IMR-90 (cell line): ENCODE measurements at regions not wholly inside any gene's neighbourhood (a gene's known extent, or its start where the extent isn't known, plus 50 kb on each side); places are given as distances from the start of the nearest gene placed in this dataset.

Experiments used
- ATAC-seq: fragments of 200-7000 bp; cut with Tn5 transposase; 2 replicates; pipeline ENCODE4 v1.9.1; 2020; ENCODE audit warnings: low read depth, mild to moderate bottlenecking, moderate library complexity
- BruUV-seq: library from RNA; stranded (reverse); fragments of 400-500 nt; replicated peaks from 2 replicates; lab custom pipeline; 2021; lab: Mats Ljungman, UMichigan
- CTCF ChIA-PET: fragments of 300-600 bp; formaldehyde crosslinking; extraction: SDS; loops from one replicate; lab custom pipeline; 2021; ENCODE audit warnings: antibody characterized with exemption; lab: Yijun Ruan, JAX
- POLR2A ChIA-PET: fragments of 300-600 bp; sonication (Branson Sonifier 250); formaldehyde crosslinking; loops from one replicate; lab custom pipeline; 2022; ENCODE audit warnings: antibody characterized with exemption; ENCODE audit not compliant: unreplicated experiment; lab: Charles Lee
- DNase-seq: peaks from one replicate; pipeline ENCODE4 v3.0.0; 2013
- H2AFZ ChIP-seq: replicated peaks from 2 replicates; pipeline ENCODE3; 2013; ENCODE audit warnings: low read length, mild to moderate bottlenecking; ENCODE audit not compliant: poor library complexity
- H2AK5ac ChIP-seq: 2 replicates; pipeline ENCODE4 v1.6.1; 2013; ENCODE audit warnings: low read depth, low read length, inconsistent platforms
- H2AK9ac ChIP-seq: replicated peaks from 2 replicates; pipeline ENCODE3; 2013; ENCODE audit warnings: mild to moderate bottlenecking, low read depth, low read length, moderate library complexity; ENCODE audit not compliant: poor library complexity
- H2BK120ac ChIP-seq: 2 replicates; pipeline ENCODE4 v1.6.1; 2013; ENCODE audit warnings: low read depth, low read length, inconsistent platforms
- H2BK15ac ChIP-seq: 3 replicates; pipeline ENCODE4 v1.6.1; 2013; ENCODE audit warnings: low read depth, low read length, inconsistent platforms
- H2BK20ac ChIP-seq: 2 replicates; pipeline ENCODE4 v1.6.1; 2013; ENCODE audit warnings: low read depth, mild to moderate bottlenecking, inconsistent platforms, low read length, moderate library complexity
- H2BK5ac ChIP-seq: 2 replicates; pipeline ENCODE4 v1.6.1; 2013; ENCODE audit warnings: mild to moderate bottlenecking, low read depth, low read length, inconsistent platforms; ENCODE audit not compliant: poor library complexity, severe bottlenecking
- H3K14ac ChIP-seq: replicated peaks from 2 replicates; pipeline ENCODE4 v1.6.1; 2013; ENCODE audit warnings: low read depth, low read length, inconsistent platforms
- H3K18ac ChIP-seq: 2 replicates; pipeline ENCODE4 v1.6.1; 2013; ENCODE audit warnings: low read depth, low read length, control low read depth
- H3K23ac ChIP-seq: 2 replicates; pipeline ENCODE4 v1.6.1; 2013; ENCODE audit warnings: low read depth, low read length, inconsistent platforms
- H3K27ac ChIP-seq: 2 replicates; pipeline ENCODE4 v1.5.1; 2013; ENCODE audit warnings: mild to moderate bottlenecking, control low read depth, low read length; ENCODE audit not compliant: insufficient read depth
- H3K27me3 ChIP-seq: 2 replicates; pipeline ENCODE4 v1.6.1; 2013; ENCODE audit warnings: low read length; ENCODE audit not compliant: control insufficient read depth, insufficient read depth
- H3K36me3 ChIP-seq: 2 replicates; pipeline ENCODE4 v1.6.1; 2013; ENCODE audit warnings: low read length, mixed read lengths; ENCODE audit not compliant: control insufficient read depth, insufficient read depth
- H3K4ac ChIP-seq: 2 replicates; pipeline ENCODE4 v1.6.1; 2013; ENCODE audit warnings: low read depth, low read length, inconsistent platforms
- H3K4me1 ChIP-seq: 2 replicates; pipeline ENCODE4 v1.6.1; 2013; ENCODE audit warnings: low read length, mixed read lengths; ENCODE audit not compliant: control insufficient read depth, insufficient read depth
- H3K4me2 ChIP-seq: 2 replicates; pipeline ENCODE4 v1.6.1; 2013; ENCODE audit warnings: low read depth, mild to moderate bottlenecking, control low read depth, low read length, moderate library complexity
- H3K4me3 ChIP-seq: 2 replicates; pipeline ENCODE4 v1.5.1; 2013; ENCODE audit warnings: low read depth, mild to moderate bottlenecking, control low read depth, low read length, moderate library complexity; ENCODE audit not compliant: insufficient read depth
- H3K56ac ChIP-seq: 2 replicates; pipeline ENCODE4 v1.6.1; 2013; ENCODE audit warnings: low read length, inconsistent platforms; ENCODE audit not compliant: insufficient read depth; ENCODE audit errors: extremely low read depth
- H3K79me1 ChIP-seq, 2 experiments: 2 replicates each; pipeline ENCODE4 v1.6.1; 2013; ENCODE audit warnings: low read length in 2 of 2, inconsistent platforms in 1 of 2, low read depth in 1 of 2
- H3K9ac ChIP-seq: 2 replicates; pipeline ENCODE4 v1.6.1; 2013; ENCODE audit warnings: low read depth, low read length, control low read depth
- H3K9me1 ChIP-seq: 2 replicates; pipeline ENCODE4 v1.6.1; 2013; ENCODE audit warnings: low read length, inconsistent platforms; ENCODE audit not compliant: insufficient read depth
- H3K9me3 ChIP-seq: 2 replicates; pipeline ENCODE4 v1.6.1; 2013; ENCODE audit warnings: low read length; ENCODE audit not compliant: control insufficient read depth, insufficient read depth
- H4K20me1 ChIP-seq: 2 replicates; pipeline ENCODE4 v1.6.1; 2013; ENCODE audit warnings: low read length, inconsistent platforms; ENCODE audit not compliant: insufficient read depth
- H4K5ac ChIP-seq: 2 replicates; pipeline ENCODE4 v1.6.1; 2013; ENCODE audit warnings: mild to moderate bottlenecking, low read depth, low read length, control low read depth
- H4K8ac ChIP-seq, 2 experiments: 2 replicates each; pipeline ENCODE4 v1.6.1; 2013; ENCODE audit warnings: low read depth in 2 of 2, low read length in 2 of 2, control low read depth in 1 of 2, inconsistent platforms in 1 of 2
- H4K91ac ChIP-seq: 2 replicates; pipeline ENCODE4 v1.6.1; 2013; ENCODE audit warnings: low read depth, low read length, inconsistent platforms; ENCODE audit not compliant: insufficient read depth
- CHD1 ChIP-seq: IDR thresholded peaks from 2 replicates; pipeline ENCODE4 v1.6.1; 2012; ENCODE audit warnings: low read depth, low read length, improper control_type of control experiment
- MXI1 ChIP-seq: IDR thresholded peaks from 2 replicates; pipeline ENCODE4 v1.6.1; 2012; ENCODE audit warnings: low read depth, mild to moderate bottlenecking, low read length, moderate library complexity, borderline replicate concordance
- WGBS, 2 experiments: methylation state at CpG; one replicate each; pipeline versions ENCODE4 v1.1.5 to v1.1.7; 2013; ENCODE audit warnings: missing lambda C conversion rate in 2 of 2; ENCODE audit not compliant: insufficient read length in 1 of 2; ENCODE audit errors: extremely low coverage in 2 of 2; 5-methylcytosine and 5-hydroxymethylcytosine counted together
- dilution Hi-C: fragments of 300-500 bp; cut with HindIII; formaldehyde crosslinking; loops from one replicate; pipeline ENCODE4 v1.14.3; 2018; ENCODE audit warnings: low sequenced_read_pairs; ENCODE audit not compliant: unreplicated experiment
- in situ Hi-C: fragments of 300-500 bp; cut with MboI; formaldehyde crosslinking; loops from 3 replicates; pipeline ENCODE4 v1.14.3; 2019; ENCODE audit warnings: low sequenced_read_pairs, inconsistent platforms, mixed read lengths
- intact Hi-C: fragments of 100-400 bp; cut with micrococcal nuclease; formaldehyde crosslinking; loops from 2 replicates; pipeline ENCODE4 v1.10.0; 2022

DNA sequence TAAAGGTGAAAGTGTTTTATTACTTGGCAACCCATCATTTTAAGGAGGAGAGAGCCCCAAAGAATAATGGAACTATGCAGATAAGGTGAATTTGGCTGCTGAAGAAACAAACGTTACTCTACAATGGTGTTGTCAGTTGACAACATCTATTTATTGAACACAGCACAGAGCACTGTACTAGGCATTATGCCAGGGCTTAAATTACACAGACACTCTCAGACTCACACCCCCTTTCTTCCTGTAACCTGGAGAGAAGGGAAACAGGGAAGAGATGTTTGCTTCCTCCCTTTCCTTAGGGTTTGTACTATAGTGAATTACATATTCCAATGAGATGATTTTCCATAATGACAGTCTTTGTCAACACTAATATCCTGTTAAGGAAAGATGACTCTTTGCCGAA lies 94.0 kb upstream of the ATP5MC3 start:
- Histone ChIP-seq H3K56ac (no peak overlapping the region), H4K20me1 (no peaks in the 10 kb centered on the region), H2AK5ac (no peak overlapping the region), H3K27me3 (peaks cover 2% of the 10 kb centered on the region), H3K36me3 (no peaks in the 10 kb centered on the region), H2BK15ac (no peak overlapping the region), H4K91ac (no peak overlapping the region), H2AK9ac (no peak overlapping the region), H3K14ac (no peak overlapping the region), H3K9me3 (no peaks in the 10 kb centered on the region), H3K4me1 (no peaks in the 10 kb centered on the region), H2AFZ (no peak overlapping the region), H3K27ac (no peak overlapping the region), H3K9ac (no peak overlapping the region), H3K4ac (no peak overlapping the region), H2BK20ac (no peak overlapping the region), H4K8ac (no peak overlapping the region), H2BK5ac (no peak overlapping the region), H3K4me2 (no peak overlapping the region), H2BK120ac (no peak overlapping the region), H3K9me1 (no peaks in the 10 kb centered on the region), H3K18ac (no peak overlapping the region), H3K79me1 (no peaks in the 10 kb centered on the region), H3K23ac (no peak overlapping the region), H3K4me3 (no peak overlapping the region), H4K5ac (no peak overlapping the region)
- in situ Hi-C loops, result no loop called here
- ATAC-seq (no peak), DNase-seq (no peak)
- dilution Hi-C loops, result no loop called here
- intact Hi-C loops, result no loop called here
- ChIA-PET CTCF (interaction anchor here (1.4 kb wide), 1 partner anchor 41 kb away, joined by 4 read pairs; no protein-coding TSS in a partner anchor), POLR2A (no interaction called here)
- no CpG with 5 or more reads among the region's 2 CpGs for WGBS, 2 experiments
- TF ChIP-seq MXI1, result no peak
- TF ChIP-seq CHD1, result no peak
- BruUV-seq, result no TSS peak
